K562 (cell line): ENCODE measurements at regions not wholly inside any gene's neighbourhood (a gene's known extent, or its start where the extent isn't known, plus 50 kb on each side); places are given as distances from the start of the nearest gene placed in this dataset.

ENCODE experiments used
- ARID1B ChIP-seq: fragments of 450-650 bp; IDR thresholded peaks from 2 replicates; pipeline ENCODE4 v1.6.1; 2016; ENCODE audit warnings: antibody characterized with exemption, mild to moderate bottlenecking, inconsistent platforms
- CBFA2T3 ChIP-seq: fragments of 450-650 bp; IDR thresholded peaks from 2 replicates; pipeline ENCODE4 v1.6.1; 2017
- CBX2 ChIP-seq: fragments of 200-600 bp; sonication (generic); IDR thresholded peaks from one replicate; pipeline ENCODE4 v1.6.1; 2012; ENCODE audit warnings: mild to moderate bottlenecking, low read length, inconsistent platforms; ENCODE audit not compliant: insufficient read depth, poor library complexity, severe bottlenecking
- COPS2 ChIP-seq: fragments of 450-650 bp; conservative IDR thresholded peaks from 2 replicates; pipeline ENCODE4 v1.6.1; 2016; ENCODE audit warnings: mild to moderate bottlenecking, moderate library complexity
- CXXC5 ChIP-seq: fragments of 250-450 bp; sonication (Bioruptor Pico); IDR thresholded peaks from 2 replicates; pipeline ENCODE4 v1.8.0; 2022; ENCODE audit warnings: inconsistent platforms, mild to moderate bottlenecking, moderate library complexity
- DACH1 ChIP-seq: fragments of 450-650 bp; IDR thresholded peaks from 2 replicates; pipeline ENCODE4 v1.6.1; 2018; ENCODE audit not compliant: partially characterized antibody
- GABPB2 ChIP-seq: fragments of 250-450 bp; sonication (Bioruptor Pico); conservative IDR thresholded peaks from 2 replicates; pipeline ENCODE4 v1.5.1; 2021; ENCODE audit warnings: mild to moderate bottlenecking
- GMEB1 ChIP-seq: fragments of 250-450 bp; sonication (Bioruptor Pico); IDR thresholded peaks from 2 replicates; pipeline ENCODE4 v1.4.0; 2020; ENCODE audit warnings: mild to moderate bottlenecking
- ILK ChIP-seq: fragments of 450-650 bp; IDR thresholded peaks from 2 replicates; pipeline ENCODE4 v1.6.1; 2016; ENCODE audit warnings: missing genetic modification characterization, low read depth, mild to moderate bottlenecking, missing compliant biosample characterization, moderate library complexity, borderline replicate concordance
- JUND ChIP-seq, 2 experiments: IDR thresholded peaks; 2 replicates in 1 of 2; 3 replicates in 1 of 2; pipeline ENCODE4 v1.6.1; 2011; ENCODE audit warnings: borderline replicate concordance in 2 of 2, low read depth in 2 of 2, low read length in 2 of 2, improper control_type of control experiment in 1 of 2, missing biosample characterization in 1 of 2, missing genetic modification characterization in 1 of 2, missing genetic modification reagents in 1 of 2
- LCOR ChIP-seq: sonication (generic); formaldehyde crosslinking; IDR thresholded peaks from 2 replicates; pipeline ENCODE4 v1.8.0; 2022; ENCODE audit warnings: mild to moderate bottlenecking, missing genetic modification reagents
- MAFF ChIP-seq: IDR thresholded peaks from 2 replicates; pipeline ENCODE4 v1.6.1; 2012; ENCODE audit warnings: low read length, improper control_type of control experiment
- MAFG ChIP-seq: fragments of 450-650 bp; conservative IDR thresholded peaks from 2 replicates; pipeline ENCODE4 v1.6.1; 2016; ENCODE audit warnings: missing genetic modification characterization, missing compliant biosample characterization
- MEIS2 ChIP-seq: fragments of 450-650 bp; IDR thresholded peaks from 2 replicates; pipeline ENCODE4 v1.6.1; 2014; ENCODE audit warnings: mild to moderate bottlenecking; ENCODE audit not compliant: partially characterized antibody
- NFRKB ChIP-seq: fragments of 450-650 bp; IDR thresholded peaks from 2 replicates; pipeline ENCODE4 v1.6.1; 2016; ENCODE audit warnings: low read depth
- PBX2 ChIP-seq, 2 experiments: IDR thresholded peaks in 1 of 2; conservative IDR thresholded peaks in 1 of 2; 2 replicates each; pipeline ENCODE4 v1.6.1; 2016; ENCODE audit warnings: low read depth in 2 of 2, mild to moderate bottlenecking in 1 of 2, missing compliant biosample characterization in 1 of 2, missing genetic modification characterization in 1 of 2, moderate library complexity in 1 of 2
- PURB ChIP-seq: sonication (generic); formaldehyde crosslinking; IDR thresholded peaks from 2 replicates; pipeline ENCODE4 v1.9.0; 2021; ENCODE audit warnings: low read depth, mild to moderate bottlenecking, missing genetic modification reagents
- RBM25 ChIP-seq: fragments of 200-400 bp; formaldehyde crosslinking; IDR thresholded peaks from 2 replicates; pipeline ENCODE4 v1.6.1; 2018; ENCODE audit warnings: low read length, low read depth, moderate library complexity; ENCODE audit not compliant: severe bottlenecking
- SRSF1 ChIP-seq: fragments of 200-400 bp; formaldehyde crosslinking; IDR thresholded peaks from 2 replicates; pipeline ENCODE4 v1.6.1; 2017; ENCODE audit warnings: mild to moderate bottlenecking, low read depth, low read length, moderate library complexity
- TAF1 ChIP-seq: IDR thresholded peaks from 2 replicates; pipeline ENCODE4 v1.6.1; 2011; ENCODE audit warnings: mild to moderate bottlenecking, low read length, moderate library complexity; ENCODE audit not compliant: insufficient read depth, control insufficient read depth, severe bottlenecking; ENCODE audit errors: extremely low read depth
- ZNF133 ChIP-seq: fragments of 250-450 bp; sonication (Bioruptor Pico); IDR thresholded peaks from 2 replicates; pipeline ENCODE4 v1.4.0; 2020; ENCODE audit warnings: mild to moderate bottlenecking
- ZNF174 ChIP-seq: fragments of 250-450 bp; sonication (Bioruptor Pico); IDR thresholded peaks from 2 replicates; pipeline ENCODE4 v1.4.0; 2020; ENCODE audit warnings: mild to moderate bottlenecking
- ZNF785 ChIP-seq: fragments of 250-450 bp; sonication (Bioruptor Pico); IDR thresholded peaks from 2 replicates; pipeline ENCODE4 v1.4.0; 2020; ENCODE audit warnings: mild to moderate bottlenecking
- ZSCAN29 ChIP-seq: fragments of 450-650 bp; IDR thresholded peaks from 2 replicates; pipeline ENCODE4 v1.6.1; 2017
- TF ChIP-seq, protein P1 (sequence below), 2 experiments: fragments of 450-650 bp; IDR thresholded peaks; 2 replicates each; pipeline ENCODE4 v1.6.1; 2016

GRCh38 chr7:10731253-10731773 lies 242.4 kb upstream of the PHF14 start (continued):
- TF ChIP-seq NFRKB (no peak), PURB (CRISPR knock-in tag) (no peak), CBX2 (no peak), RBM25 (no peak), COPS2 (no peak), ZNF785 (no peak), GMEB1 (no peak), MAFF (0 out of 2 replicates have a peak, but pooled peaks have one; percentile 26), SRSF1 (no peak), GABPB2 (CRISPR knock-in tag) (no peak), PBX2 (CRISPR knock-in tag; IDR thresholded peaks at IDR 0.05; ENCODE audit: low read depth) (no peak), PBX2 (tag; conservative IDR thresholded peaks at IDR 0.05; ENCODE audit: low read depth) (no peak), MAFG (tag) (no peak; the same call in 1 of the 2 replicates), TAF1 (no peak), DACH1 (no peak), ZNF133 (CRISPR knock-in tag) (no peak), ARID1B (peak; percentile 40; the same call in 1 of the 2 replicates), JUND (IDR thresholded peaks at IDR 0.05; ENCODE audit: borderline replicate concordance, low read depth, low read length) (no peak), JUND (tag; IDR thresholded peaks at IDR 0.05; ENCODE audit: borderline replicate concordance, low read depth, low read length) (peak; percentile 28; the same call in 1 of the 3 replicates), ILK (tag) (no peak), CXXC5 (CRISPR knock-in tag) (no peak), ZNF174 (no peak), MEIS2 (peak; percentile 76), LCOR (CRISPR knock-in tag) (no peak), CBFA2T3 (peak; percentile 55), ZSCAN29 (no peak)
- TF ChIP-seq, protein P1, sequence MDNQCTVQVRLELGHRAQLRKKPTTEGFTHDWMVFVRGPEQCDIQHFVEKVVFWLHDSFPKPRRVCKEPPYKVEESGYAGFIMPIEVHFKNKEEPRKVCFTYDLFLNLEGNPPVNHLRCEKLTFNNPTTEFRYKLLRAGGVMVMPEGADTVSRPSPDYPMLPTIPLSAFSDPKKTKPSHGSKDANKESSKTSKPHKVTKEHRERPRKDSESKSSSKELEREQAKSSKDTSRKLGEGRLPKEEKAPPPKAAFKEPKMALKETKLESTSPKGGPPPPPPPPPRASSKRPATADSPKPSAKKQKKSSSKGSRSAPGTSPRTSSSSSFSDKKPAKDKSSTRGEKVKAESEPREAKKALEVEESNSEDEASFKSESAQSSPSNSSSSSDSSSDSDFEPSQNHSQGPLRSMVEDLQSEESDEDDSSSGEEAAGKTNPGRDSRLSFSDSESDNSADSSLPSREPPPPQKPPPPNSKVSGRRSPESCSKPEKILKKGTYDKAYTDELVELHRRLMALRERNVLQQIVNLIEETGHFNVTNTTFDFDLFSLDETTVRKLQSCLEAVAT (IDR thresholded peaks at IDR 0.05), result no peak
